Ectodermal cell (in vitro differentiated cells): ENCODE measurements at regions not wholly inside any gene's neighbourhood (a gene's known extent, or its start where the extent isn't known, plus 50 kb on each side); places are given as distances from the start of the nearest gene placed in this dataset.

Experiments
- H3K27ac ChIP-seq: 2 replicates; pipeline ENCODE4 v1.7.0; 2013; ENCODE audit warnings: mild to moderate bottlenecking, low read depth, low read length; ENCODE audit not compliant: insufficient read depth, poor library complexity, severe bottlenecking
- H3K27me3 ChIP-seq: 2 replicates; pipeline ENCODE4 v1.7.0; 2013; ENCODE audit warnings: mild to moderate bottlenecking, low read length; ENCODE audit not compliant: insufficient read depth, control insufficient read depth, poor library complexity, severe bottlenecking
- H3K36me3 ChIP-seq: one replicate; pipeline ENCODE4 v1.7.0; 2013; ENCODE audit warnings: low read length; ENCODE audit not compliant: control insufficient read depth, insufficient read depth
- H3K4me1 ChIP-seq: one replicate; pipeline ENCODE4 v1.7.0; 2013; ENCODE audit warnings: low read length; ENCODE audit not compliant: control insufficient read depth, insufficient read depth
- H3K4me3 ChIP-seq: 2 replicates; pipeline ENCODE4 v1.7.0; 2013; ENCODE audit warnings: low read depth, low read length, control low read depth; ENCODE audit not compliant: insufficient read depth
- H3K9me3 ChIP-seq: 2 replicates; pipeline ENCODE4 v1.7.0; 2013; ENCODE audit warnings: mild to moderate bottlenecking, low read length, moderate library complexity; ENCODE audit not compliant: control insufficient read depth
- WGBS, 2 experiments: methylation state at CpG; one replicate each; pipeline ENCODE4 v1.1.7; 2013; ENCODE audit warnings: missing lambda C conversion rate in 2 of 2; 5-methylcytosine and 5-hydroxymethylcytosine counted together

DNA sequence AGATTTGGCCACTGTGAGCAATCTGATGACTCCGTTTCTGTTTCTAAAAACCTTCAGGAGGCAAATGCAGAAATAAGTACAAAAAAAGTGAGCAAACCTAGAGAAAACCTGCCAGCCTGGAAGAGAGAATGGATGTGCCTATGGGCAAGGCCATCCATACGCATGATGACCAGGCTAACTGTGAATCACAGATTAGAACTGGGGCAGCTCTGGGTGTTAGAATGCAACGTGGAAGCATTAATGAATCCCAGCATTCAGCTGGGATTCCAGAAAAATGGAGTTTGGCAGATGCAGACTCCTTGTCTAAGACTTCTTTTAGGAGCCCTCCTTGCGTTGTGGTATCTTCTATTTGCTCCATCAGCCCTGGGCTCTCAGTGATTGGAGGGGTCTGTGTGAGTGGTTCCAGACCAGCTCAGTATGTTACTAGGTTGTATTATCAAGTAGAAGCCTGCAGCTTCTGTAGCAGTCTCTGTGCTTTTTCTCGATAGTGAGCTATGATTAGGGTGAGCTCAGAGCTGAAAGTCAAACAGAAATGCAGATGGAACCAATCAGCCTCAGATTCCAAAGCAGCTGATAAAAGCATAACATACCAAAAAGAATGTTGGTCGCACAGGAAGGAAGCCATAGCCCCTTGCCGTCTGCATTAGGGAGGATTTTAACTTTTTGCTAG lies 154.0 kb downstream of the PSMG1 start:
- H3K27ac ChIP-seq, result no peak overlapping the region

DNA sequence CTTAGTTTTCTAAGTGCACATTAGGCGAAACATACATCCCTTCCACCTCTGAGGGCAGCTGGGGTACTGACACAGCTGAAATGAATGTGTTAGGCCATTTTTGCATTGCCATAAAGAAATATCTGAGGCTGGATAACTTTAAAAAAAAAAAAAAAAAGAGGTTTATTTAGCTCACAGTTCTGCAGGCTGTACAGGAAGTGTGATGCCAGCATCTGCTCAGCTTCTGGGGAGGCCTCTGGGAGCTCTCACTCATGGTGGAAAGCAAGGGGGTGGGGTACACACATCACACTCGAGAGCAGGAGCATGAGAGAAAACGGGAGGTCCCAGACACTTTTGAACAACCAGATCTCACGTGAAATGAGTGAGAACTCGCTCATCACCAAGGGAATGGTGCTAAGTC lies 158.1 kb downstream of the PSMG1 start:
- H3K27me3 ChIP-seq, result no peaks in the 10 kb centered on the region
- no peak overlapping the region for H3K4me3 ChIP-seq
- H3K4me1 ChIP-seq, result peaks cover 11% of the 10 kb centered on the region
- H3K36me3 ChIP-seq, result no peaks in the 10 kb centered on the region
- WGBS, 2 experiments, result 81 to 82% methylated on average over 5 of the region's 5 CpGs
- H3K9me3 ChIP-seq, result no peaks in the 10 kb centered on the region
- no peak overlapping the region for H3K27ac ChIP-seq

More for the DNA sequence above, 154.0 kb downstream of the PSMG1 start:
- H3K36me3 ChIP-seq, result no peaks in the 10 kb centered on the region
- H3K9me3 ChIP-seq, result no peaks in the 10 kb centered on the region
- no peak overlapping the region for H3K4me3 ChIP-seq
- no peaks in the 10 kb centered on the region for H3K27me3 ChIP-seq
- 89 to 93% methylated on average over 5 to 7 of the region's 7 CpGs for WGBS, 2 experiments
- H3K4me1 ChIP-seq, result no peaks in the 10 kb centered on the region

DNA sequence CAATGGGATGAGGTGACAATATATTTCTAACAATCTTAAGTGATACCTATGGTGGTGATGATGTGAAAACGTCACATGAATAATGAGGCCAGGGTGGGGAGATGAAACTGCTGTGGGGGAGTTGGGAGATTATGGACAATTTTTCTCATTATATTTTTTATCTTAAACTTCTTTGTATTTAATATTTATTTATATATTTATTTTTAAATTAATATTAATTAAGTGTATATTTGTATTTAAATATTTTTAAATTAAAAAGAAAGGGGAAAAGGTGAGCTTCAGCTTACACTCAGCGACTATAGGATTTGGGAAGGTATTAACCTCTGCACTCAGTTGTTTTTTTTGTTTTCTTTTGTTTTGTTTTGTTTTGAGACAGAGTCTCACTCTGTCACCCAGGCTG lies 158.7 kb downstream of the PSMG1 start:
- Histone ChIP-seq H3K27me3 (no peaks in the 10 kb centered on the region), H3K4me3 (no peak overlapping the region), H3K27ac (no peak overlapping the region), H3K9me3 (no peaks in the 10 kb centered on the region), H3K36me3 (no peaks in the 10 kb centered on the region), H3K4me1 (peaks cover 11% of the 10 kb centered on the region)
- 89 to 98% methylated on average over 1 to 2 of the region's 2 CpGs for whole genome bisulfite sequencing, 2 experiments

DNA sequence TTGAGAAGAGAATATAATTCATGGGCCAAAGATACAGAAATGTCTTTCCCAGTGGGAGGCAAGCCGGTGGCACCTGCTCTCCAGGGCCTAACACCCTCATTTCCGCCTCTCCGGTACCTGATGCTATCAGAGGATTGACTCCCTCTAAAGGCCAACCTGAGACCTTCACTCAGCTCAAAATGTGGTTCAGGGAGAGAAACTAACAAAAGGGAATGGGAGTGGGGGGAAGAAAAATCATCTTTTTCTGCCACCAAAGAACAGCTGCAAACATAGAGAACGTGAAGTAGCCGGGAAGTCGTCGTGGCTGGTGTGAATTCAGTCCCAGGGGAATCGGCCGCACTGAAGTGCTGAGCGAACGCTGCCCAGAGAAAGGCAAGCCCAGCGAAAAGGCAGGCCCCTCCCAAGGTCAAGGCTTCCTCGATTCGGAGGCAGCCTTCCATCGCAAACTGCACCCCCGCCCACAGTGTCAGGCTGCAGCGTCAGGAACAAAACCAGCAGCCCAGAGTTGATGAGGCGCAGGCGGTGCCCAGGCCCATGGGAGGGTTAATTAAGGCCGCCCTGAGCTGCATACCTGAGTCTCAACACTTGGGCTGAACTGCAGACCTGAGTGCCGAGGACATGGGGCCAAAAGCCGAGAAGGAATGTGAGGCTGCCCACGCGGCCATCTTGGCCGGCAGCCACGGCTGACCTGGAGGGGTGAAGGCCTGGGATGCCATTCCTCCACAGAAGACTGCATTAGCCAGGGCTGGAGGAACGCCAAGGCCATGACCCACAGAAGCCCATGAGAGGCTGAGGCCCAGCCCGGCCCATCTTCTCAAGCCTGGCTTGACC lies 160.2 kb downstream of the PSMG1 start:
- Histone ChIP-seq H3K9me3 (no peaks in the 10 kb centered on the region), H3K27me3 (no peaks in the 10 kb centered on the region), H3K4me1 (peaks cover 11% of the 10 kb centered on the region), H3K36me3 (no peaks in the 10 kb centered on the region), H3K27ac (no peak overlapping the region), H3K4me3 (no peak overlapping the region)
- 87% methylated on average over 28 of the region's 28 CpGs for WGBS, 2 experiments

DNA sequence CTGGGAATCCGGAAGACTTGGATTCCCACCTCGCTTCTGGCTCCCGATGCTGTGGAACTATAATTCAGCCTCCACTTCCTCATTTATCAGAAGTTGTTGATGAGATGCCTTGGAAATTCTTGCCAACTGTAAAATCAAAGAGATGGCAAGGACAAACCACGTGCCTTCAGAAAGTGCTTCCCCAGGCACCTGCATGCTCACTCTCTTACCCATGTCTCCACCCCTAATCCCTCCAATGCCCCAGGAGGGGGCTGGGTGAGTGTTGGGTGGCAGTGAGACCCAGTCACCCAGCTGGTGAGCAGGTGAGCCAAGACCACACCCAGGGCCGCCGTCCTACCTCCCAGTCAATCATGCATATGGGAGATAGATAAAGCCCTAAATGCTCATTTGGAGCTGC lies 160.8 kb downstream of the PSMG1 start:
- Histone ChIP-seq H3K27ac (no peak overlapping the region), H3K4me1 (peaks cover 11% of the 10 kb centered on the region), H3K36me3 (no peaks in the 10 kb centered on the region), H3K4me3 (no peak overlapping the region), H3K27me3 (no peaks in the 10 kb centered on the region), H3K9me3 (no peaks in the 10 kb centered on the region)
- WGBS, 2 experiments, result 96 to 97% methylated on average over 6 of the region's 6 CpGs

DNA sequence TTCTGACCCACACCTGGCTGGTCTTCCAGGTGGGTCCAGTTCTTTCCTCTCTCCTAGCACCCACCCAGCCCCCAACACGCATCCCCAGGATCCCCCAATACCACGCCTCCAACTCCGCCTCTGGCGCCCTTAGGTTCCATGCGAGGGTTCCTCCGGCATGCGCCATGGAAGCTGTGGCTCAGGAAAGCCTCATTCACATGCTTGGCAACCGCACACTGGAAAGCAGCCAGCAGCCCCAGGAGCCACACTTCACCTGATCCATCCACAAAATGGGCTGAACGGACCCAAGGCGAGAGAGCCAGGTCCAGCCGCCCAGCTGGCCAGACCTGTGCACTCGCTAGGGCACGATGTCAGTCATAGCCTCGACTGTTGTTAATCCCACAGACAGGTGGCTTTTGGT lies 161.2 kb downstream of the PSMG1 start:
- H3K27me3 ChIP-seq, result no peaks in the 10 kb centered on the region
- no peak overlapping the region for H3K4me3 ChIP-seq
- no peak overlapping the region for H3K27ac ChIP-seq
- no peaks in the 10 kb centered on the region for H3K9me3 ChIP-seq
- H3K36me3 ChIP-seq, result no peaks in the 10 kb centered on the region
- 94 to 96% methylated on average over 14 of the region's 14 CpGs for WGBS, 2 experiments
- H3K4me1 ChIP-seq, result peaks cover 11% of the 10 kb centered on the region

DNA sequence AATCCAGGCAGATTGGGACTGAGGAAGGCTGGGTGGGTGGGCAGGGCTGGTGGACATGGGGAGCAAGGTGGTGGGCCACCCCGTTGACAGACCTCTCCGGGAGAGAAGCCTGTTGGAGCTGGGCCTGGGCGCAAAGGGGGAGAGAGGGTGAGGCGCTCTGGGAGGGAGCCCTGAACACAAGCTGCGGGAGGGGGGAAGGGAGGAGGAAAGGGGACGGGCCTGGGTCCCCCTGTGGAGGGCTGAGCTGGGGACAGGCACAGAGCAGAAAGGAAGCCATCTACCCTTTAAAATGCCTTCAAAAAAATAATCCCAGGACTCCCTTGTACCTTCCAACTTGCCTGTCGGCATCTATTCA lies 161.8 kb downstream of the PSMG1 start:
- Histone ChIP-seq H3K27ac (no peak overlapping the region), H3K36me3 (no peaks in the 10 kb centered on the region), H3K4me1 (peaks cover 11% of the 10 kb centered on the region), H3K27me3 (no peaks in the 10 kb centered on the region), H3K9me3 (no peaks in the 10 kb centered on the region), H3K4me3 (no peak overlapping the region)
- WGBS, 2 experiments, result 73 to 76% methylated on average over 7 of the region's 7 CpGs

DNA sequence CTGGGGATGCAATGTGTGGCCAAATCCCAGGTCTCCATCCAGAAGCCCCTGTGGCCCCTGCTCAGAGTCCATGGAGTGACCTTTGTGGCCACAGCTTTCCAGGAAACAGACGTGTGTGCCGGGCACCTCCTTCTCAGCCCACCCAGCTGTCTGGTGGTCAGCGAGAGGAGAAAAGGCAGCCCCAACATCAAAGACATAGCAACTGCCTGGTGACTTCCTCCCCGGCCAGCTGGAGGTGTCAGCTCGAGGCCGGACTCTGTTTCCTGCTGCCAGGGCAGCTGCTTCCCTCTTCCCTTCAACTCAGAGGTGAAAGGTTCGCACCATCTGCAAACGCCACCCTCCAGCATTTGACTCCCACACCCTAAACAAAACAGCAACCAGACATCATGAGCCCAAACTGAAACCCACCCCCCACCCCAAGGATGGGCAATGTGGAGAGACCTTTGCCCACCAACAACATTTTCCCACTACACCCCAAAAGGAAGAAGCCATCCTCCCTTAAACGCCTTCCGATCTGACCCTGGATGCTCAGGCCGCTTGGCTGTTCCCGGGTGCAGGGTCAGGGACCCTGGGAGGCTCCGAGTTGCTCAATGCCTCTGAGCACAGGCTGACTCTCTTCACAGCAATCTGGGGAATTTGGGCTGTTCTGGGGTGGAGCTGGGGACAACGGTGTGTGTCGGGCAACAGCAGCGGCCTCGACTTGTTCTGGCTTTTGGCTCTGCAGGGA lies 162.3 kb downstream of the PSMG1 start:
- H3K4me1 ChIP-seq, result peaks cover 11% of the 10 kb centered on the region
- 65 to 73% methylated on average over 17 of the region's 17 CpGs for WGBS, 2 experiments
- no peaks in the 10 kb centered on the region for H3K27me3 ChIP-seq
- H3K27ac ChIP-seq, result no peak overlapping the region
- H3K9me3 ChIP-seq, result no peaks in the 10 kb centered on the region
- no peak overlapping the region for H3K4me3 ChIP-seq
- no peaks in the 10 kb centered on the region for H3K36me3 ChIP-seq

DNA sequence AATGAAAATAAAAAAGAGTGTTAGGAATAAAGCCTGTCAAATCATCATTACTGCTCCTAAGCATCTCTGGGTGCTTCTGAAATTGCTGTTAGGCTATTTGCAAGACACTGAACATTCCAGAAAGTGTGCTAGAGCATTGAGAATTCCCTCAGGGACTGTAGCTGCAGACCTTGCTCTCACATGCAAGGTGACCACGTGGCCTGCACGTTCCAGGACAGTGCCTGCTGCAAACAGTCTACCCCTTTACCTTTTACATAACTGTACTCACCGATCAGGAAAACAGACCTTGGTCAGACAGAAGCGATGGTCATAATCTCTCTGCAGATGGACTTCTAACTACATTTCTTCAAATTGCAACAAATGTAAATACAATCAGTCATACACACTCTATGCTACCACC lies 164.5 kb downstream of the PSMG1 start:
- 74 to 78% methylated on average over 4 of the region's 4 CpGs for WGBS, 2 experiments

DNA sequence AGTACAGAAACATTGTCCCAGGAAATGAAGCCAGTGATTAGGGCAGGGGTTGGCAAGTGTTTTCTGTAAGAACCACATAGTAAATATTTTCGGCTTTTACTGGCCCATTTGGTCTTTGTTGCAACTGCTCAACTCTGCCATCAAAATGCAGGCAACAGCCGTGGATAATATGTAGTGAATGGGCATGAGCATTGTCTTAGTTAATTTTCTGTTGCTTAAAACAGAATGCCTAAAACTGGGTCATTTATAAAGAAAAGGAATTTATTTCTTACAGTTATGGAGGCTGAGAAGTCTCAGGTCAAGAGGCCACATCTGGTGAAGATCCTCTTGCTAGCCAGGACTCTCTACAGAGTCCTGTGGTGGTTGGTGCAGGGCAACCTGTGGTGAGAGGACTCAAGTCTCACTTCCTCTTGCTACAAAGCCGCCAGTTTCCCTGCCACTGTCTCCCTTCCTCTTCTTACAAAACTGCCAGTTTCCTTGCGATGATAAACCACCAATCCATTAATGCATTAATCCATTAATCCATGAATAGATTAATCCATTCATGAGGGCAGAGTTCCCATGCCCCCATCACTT lies 166.4 kb downstream of the PSMG1 start:
- H3K4me3 ChIP-seq, result no peak overlapping the region
- 94 to 96% methylated on average over 4 of the region's 4 CpGs for WGBS, 2 experiments
- H3K27me3 ChIP-seq, result no peaks in the 10 kb centered on the region
- no peaks in the 10 kb centered on the region for H3K9me3 ChIP-seq
- peaks cover 11% of the 10 kb centered on the region for H3K4me1 ChIP-seq
- no peaks in the 10 kb centered on the region for H3K36me3 ChIP-seq
- no peak overlapping the region for H3K27ac ChIP-seq

More for the DNA sequence above, 164.5 kb downstream of the PSMG1 start:
- no peaks in the 10 kb centered on the region for H3K9me3 ChIP-seq
- no peaks in the 10 kb centered on the region for H3K27me3 ChIP-seq
- no peak overlapping the region for H3K4me3 ChIP-seq
- no peak overlapping the region for H3K27ac ChIP-seq
- peaks cover 11% of the 10 kb centered on the region for H3K4me1 ChIP-seq
- H3K36me3 ChIP-seq, result no peaks in the 10 kb centered on the region
